Activated CD8-positive, alpha-beta memory T cell treated with anti-CD3 and anti-CD28 coated beads, Interleukin-2, amount 50 U/mL, for 24 hours (primary cell): ENCODE measurements at regions not wholly inside any gene's neighbourhood (a gene's known extent, or its start where the extent isn't known, plus 50 kb on each side); places are given as distances from the start of the nearest gene placed in this dataset.
"Not testable (repeated sequence)": the region's sequence is repeated elsewhere in the genome, so short reads cannot be mapped to it uniquely, and the experiment has no call there.

ENCODE experiments used
- DNase-seq: peaks from one replicate; pipeline ENCODE4 v3.0.0-alpha.2; 2020; ENCODE audit errors: extremely low read depth

GRCh38 chr5:10921160-10921559, 160.1 kb upstream of the DAP start:
- DNase-seq: no peak

- DNase-seq: no peak
Observed at GRCh38 chr5:10920400-10920799, 159.4 kb upstream of the DAP start.

- no peak for DNase-seq
Observed at GRCh38 chr5:10914741-10915480, 153.9 kb upstream of the DAP start.

- no peak for DNase-seq
Observed at GRCh38 chr5:10913841-10914240, 152.8 kb upstream of the DAP start.

DNA sequence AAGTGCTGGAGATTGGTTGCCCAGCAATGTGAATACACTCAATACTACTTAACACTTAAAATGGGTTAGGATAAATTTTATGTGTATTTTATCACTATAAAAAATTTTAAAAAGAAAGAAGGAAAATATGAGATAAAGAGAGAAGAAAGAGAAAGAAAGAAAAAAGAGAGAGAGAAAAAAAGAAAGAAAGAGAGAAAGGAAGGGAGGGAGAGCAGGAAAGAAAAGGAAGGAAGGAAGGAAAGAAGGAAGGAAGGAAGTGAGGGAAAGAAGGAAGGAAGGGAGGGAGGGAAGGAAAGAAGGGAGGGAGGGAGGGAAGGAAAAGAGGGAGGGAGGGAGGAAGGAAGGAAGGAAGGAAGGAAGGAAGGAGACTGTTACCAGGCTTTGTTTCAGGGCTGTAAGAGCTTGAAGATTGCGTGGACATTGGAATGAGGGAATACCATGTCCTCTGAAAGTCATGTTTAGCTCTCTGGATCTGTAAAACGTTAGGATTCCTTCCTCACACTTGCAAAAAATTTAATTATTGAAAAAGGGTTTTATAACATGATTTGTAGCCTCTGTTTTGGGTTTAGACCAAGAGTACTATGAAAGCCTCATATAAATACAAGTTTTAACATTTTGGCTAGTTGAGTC, 152.3 kb upstream of the DAP start:
- no peak for DNase-seq

DNA sequence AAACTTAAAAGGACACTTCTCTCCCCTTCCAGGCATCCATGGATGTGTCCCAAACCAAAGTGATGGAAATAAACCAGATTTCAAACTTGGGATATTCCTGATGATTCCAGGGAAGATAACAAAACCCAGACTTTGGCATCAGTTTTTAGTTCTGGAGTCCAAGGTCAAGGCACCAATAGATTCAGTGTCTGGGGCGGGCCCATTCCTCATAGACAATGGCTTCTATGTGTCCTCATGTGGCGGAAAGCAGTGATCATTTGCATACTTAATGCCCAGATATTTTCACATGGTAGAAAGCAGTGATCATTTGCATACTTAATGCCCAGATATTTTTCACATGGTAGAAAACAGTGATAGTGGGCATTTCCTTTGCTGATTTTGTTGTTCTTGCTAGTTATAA, 151.4 kb upstream of the DAP start:
- DNase-seq: no peak

GRCh38 chr5:10910261-10910660, 149.2 kb upstream of the DAP start:
- DNase-seq: no peak

- no peak for DNase-seq
Observed at GRCh38 chr5:10904862-10905432, 143.9 kb upstream of the DAP start.

- no peak for DNase-seq
Observed at GRCh38 chr5:10903786-10904560, 142.9 kb upstream of the DAP start.

GRCh38 chr5:10902145-10902544, 141.1 kb upstream of the DAP start:
- DNase-seq: no peak

- DNase-seq: no peak
Observed at GRCh38 chr5:10898514-10898913, 137.5 kb upstream of the DAP start.

GRCh38 chr5:10896016-10896415, 135.0 kb upstream of the DAP start:
- no peak for DNase-seq

GRCh38 chr5:10894445-10895054, 133.5 kb upstream of the DAP start:
- no peak for DNase-seq

GRCh38 chr5:10892911-10893215, 131.8 kb upstream of the DAP start:
- DNase-seq: no peak

GRCh38 chr5:10892147-10892910, 131.3 kb upstream of the DAP start:
- no peak for DNase-seq

DNA sequence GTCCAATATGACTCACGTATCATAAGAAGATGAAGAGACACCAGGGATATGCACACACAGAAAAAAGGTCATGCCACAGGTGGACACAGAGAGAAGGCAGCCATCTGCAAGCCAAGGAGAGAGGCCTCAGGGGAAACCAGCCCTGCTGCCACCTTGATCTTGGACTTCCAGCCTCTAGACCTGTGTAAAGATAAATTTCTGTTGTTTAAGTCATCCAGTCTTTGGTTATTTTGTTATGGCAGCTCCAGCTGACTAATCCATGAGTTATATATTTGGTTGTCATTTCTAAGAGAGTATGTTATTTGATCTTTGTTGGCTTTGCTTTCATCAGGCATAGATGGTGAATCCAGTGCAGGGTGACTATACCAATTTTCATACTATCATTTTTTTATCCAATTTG, 130.2 kb upstream of the DAP start:
- DNase-seq: no peak

DNA sequence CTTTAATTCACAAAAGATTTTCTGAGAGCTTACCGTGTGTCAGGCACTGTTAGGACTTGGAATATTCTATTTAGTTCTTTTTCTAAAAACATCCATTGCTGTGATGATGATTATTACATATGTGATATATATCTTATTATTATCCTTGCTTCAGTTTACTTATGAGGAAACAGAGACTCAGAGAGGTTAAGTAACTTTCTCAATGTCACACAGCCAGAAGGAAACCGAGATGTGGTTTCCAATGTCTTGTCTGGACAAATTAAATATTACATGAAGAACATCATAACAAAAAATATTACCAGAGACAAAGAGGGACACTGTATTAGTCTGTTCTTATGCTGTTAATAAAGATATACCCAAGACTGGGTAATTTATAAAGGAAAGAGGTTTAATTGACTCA, 125.5 kb upstream of the DAP start:
- no peak for DNase-seq

DNA sequence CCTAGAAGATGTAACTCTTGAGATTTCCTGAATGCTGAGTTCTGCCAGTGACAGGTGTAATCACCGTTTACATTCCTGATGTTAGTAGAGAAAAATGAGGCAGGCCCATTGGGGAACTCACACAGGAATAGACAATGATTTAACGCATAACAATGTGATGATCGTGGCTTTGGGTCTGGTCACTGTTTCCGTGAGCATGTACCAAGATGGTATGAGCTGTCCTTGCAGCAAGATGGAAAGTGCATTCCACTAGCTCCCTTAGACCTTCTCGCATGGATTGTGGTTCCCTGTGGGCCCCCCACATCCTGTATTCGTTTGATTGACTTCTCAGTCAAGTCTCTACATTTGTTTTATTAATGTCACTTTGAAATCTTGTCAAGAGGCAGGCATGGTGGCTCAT, 124.0 kb upstream of the DAP start:
- no peak for DNase-seq

DNA sequence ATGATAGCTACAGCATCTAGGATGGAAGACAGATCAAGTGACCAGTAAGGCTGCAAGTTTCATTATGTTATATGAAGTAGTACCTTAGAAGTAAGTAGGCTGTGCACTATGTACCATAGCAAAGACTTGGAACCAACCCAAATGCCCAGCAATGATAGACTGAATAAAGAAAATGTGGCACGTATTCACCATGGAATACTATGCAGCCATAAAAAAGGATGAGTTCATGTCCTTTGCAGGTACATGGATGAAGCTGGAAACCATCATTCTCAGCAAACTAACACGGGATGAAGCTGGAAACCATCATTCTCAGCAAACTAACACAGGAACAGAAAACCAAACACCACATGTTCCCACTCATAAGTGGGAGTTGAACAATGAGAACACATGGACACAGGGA, 122.9 kb upstream of the DAP start:
- not testable (repeated sequence) for DNase-seq

DNA sequence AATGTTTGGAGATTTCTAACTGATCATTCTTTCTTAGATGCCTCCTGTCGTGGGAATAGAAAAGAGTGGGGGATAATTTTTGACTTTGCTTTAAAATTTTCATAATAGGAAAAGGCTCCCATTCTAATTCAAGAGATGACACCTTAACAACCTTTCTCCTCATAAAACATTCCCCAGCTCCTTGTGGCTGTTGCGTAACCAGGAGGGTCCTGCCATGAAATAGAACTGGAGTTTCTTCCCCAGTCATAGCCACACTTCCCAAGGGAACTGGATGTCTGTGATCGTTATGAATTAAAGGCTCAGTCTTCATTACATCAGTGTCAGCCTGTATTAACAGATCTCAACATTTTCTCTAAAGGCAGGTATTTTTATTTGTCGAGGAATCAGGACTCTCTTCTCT, 119.9 kb upstream of the DAP start:
- no peak for DNase-seq

- DNase-seq: not testable (repeated sequence)
Observed at GRCh38 chr5:10876996-10877395, 116.0 kb upstream of the DAP start.
